ENCODE measurements at regions not wholly inside any gene's neighbourhood (a gene's known extent, or its start where the extent isn't known, plus 50 kb on each side); places are given as distances from the start of the nearest gene placed in this dataset.

DNA sequence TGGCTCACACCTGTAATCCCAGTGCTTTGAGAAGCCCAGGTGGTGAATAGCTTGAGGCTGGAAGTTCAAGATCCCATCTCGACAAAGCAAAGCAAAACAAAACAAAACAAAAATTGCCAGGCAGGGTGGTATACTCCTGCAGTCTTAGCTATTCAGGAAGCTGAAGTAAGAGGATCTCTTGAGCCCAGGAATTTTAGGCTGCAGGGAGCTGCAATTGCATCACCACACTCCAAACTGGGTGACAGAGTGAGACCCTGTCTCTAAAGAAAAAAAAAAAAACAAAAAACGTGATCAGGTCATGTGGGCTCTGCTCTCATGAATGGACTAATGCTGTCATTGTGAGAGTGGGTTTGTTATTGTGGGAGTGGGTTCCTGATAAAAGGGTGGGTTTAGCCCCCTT, 409.1 kb downstream of the NPIPA7 start:
- no peak for DNase-seq (ENCODE audit: low read depth in 2 of 2)

DNA sequence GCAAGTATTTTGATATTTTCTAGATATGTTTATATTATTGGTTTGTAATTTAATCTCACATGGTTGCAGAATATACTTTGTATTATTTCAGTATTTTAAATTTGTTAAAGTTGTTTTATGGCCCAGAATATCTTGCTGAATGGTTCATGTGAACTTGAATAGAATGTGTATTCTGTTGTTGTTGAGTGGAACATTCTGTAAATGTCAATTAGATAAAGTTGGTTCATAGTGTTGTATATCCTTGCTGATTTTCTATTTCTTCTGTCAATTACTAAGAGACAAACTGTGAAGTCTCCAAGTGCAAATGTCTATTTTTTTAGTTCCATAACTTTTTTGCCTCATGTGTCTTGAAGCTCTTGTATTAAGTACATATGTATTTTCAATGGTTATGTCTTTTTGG, 411.7 kb downstream of the NPIPA7 start:
- no peak for DNase-seq (ENCODE audit: low read depth in 2 of 2)

DNA sequence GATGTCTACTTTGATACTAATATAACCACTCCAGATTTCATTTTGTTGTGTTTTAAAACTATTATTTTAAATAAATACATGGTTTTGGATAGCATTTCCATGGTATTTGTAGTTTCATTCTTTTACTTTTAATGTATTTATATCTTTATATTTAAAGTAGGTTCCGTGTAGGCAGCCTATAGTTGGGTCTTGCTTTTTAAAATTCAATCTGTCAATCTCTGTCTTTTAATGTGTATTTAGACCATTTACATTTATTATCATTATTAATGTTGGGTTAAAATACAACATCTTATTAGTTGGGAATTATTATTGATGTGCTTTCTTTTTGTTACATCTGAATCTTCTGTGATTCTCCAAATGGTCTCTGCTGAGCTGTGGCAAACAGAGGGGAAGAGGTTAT, 412.1 kb downstream of the NPIPA7 start:
- DNase-seq (ENCODE audit: low read depth in 2 of 2), result no peak

DNA sequence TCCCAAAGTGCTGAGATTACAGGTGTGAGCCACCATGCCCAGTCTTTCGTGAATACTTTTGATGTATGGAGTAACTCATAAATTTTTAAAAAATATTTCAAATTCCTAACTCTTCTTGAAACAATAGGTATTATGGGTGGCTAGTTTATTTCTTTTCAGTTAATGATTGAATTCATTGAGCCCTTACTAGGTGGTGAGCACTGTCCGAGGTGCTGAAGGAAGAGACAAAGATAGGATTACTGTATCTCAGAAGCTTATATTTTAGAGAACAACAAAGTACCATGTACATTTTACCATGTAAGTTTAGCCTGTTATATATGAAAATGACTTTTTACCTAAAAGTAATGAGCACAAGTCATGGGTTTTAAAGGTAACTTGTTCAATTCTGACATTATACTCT, 418.3 kb downstream of the NPIPA7 start:
- DNase-seq (ENCODE audit: low read depth in 2 of 2), result no peak

DNA sequence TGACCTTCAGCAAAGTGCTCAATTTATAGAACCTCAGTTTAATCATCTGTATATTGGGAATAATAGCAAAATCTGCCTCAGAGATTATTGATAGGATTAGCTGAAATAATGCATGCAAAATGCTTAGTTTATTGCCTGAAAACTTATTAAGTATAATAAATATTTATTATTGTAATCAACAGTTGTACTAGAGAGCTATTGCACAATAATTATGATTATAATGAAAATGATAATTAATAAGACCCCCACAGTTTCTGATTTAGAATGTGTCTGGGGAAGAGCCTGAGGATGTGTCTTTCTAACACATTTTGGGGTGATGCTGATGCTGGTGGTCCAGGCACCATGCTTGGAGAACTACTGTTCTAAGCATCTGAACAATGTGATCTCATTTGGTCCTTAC, 419.6 kb downstream of the NPIPA7 start:
- no peak for DNase-seq (ENCODE audit: low read depth in 2 of 2)

DNA sequence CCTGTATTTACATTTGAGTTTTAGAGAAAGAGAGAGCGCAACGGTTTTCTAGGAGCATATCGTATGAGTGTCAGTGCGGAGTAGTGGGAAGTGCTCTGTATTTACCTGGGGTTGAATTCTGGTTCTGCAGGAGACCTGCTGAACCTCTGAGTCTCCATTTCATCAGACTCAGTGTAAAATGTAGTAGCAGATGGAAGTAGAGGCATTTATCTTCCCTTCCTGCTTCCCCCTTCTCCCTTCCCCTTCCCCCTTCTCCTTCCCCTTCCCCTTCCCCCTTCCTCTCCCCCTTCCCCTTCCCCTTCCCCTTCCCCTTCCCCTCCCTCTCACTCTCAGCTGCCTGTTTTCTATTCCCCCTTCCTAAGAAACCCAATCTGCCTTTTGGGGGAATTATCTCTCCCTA, 426.9 kb downstream of the NPIPA7 start:
- no peak for DNase-seq (ENCODE audit: low read depth in 2 of 2)

DNA sequence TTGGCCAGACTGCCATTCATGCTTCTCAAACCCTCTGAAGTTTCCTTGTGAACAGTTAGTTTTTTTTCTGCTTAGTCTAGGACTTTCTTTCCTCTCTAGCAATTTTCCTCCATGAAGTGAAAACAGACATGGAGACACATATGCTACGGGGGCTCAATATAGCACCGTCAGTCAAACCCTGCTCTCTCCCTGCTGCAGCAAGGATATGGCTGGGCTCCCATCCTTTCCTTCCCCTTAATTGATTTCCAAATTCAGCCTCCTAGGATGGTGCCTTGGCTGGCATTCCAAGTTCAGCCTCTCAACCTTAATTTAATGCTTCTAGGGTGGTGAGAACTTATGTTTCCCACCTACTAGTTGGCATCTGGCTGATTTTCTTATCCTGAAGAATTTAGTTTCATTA, 436.7 kb downstream of the NPIPA7 start:
- DNase-seq (ENCODE audit: low read depth in 2 of 2), result no peak

DNA sequence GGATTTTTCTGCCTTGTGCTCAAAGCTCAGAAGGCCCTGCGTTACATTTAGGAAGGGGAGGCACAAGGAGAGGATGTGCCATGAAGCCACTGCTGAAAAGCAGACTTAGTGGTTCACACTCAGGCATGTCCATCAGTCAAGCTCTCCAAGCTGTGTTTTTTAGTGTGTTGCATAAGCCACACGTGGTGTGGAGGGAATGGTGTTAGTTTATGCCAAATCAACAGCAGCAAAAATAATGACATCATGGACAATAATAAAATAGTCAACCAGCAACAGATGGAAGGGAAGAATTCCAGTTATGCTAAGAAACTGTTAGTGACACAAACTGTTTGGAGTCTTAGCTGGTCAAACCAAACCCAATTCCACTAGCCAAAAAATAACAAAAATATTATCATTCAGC, 438.3 kb downstream of the NPIPA7 start:
- DNase-seq (ENCODE audit: low read depth in 2 of 2), result no peak

DNA sequence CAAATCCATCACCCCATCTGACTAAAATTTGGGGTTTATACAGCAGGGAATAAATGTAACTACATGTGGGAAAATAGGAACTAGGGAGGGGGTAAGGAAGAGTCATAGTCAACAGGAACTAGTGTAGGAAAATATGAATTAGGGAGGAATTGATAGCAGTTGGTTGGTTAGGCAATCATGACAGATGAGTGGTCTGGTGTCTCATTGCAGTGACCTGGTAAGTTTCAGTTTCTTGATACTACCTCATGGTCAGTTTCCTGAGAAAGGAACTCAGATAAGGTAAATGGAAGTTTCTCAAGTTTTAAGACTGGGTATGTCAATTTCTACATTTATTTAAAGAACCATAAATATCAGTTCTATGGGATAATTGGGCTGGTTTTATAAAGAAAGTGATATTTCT, 442.3 kb downstream of the NPIPA7 start:
- DNase-seq (ENCODE audit: low read depth in 2 of 2), result no peak

DNA sequence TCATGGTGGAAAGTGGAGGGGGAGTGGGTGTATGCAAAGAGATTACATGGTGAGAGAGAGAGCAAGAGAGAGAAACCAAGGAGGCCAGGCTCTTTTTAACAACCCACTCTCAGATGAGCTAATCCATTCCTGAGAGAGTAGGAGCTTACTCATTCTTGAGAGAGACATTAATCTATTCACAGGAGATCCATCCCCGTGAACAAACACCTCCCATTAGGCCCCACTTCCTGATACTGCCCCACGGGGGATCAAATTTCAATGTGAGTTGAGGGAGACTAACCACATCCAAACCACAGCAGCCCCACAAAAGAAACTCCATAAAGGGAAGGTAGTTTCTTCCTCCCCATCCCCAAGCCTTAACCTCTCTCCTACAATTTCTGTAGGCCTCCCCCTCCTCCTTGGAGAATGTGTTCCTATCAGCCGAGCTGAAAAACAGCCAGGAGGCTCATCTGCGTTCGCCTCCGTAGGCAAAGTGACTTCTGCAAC, 450.0 kb downstream of the NPIPA7 start:
- no peak for DNase-seq (ENCODE audit: low read depth in 2 of 2)

DNA sequence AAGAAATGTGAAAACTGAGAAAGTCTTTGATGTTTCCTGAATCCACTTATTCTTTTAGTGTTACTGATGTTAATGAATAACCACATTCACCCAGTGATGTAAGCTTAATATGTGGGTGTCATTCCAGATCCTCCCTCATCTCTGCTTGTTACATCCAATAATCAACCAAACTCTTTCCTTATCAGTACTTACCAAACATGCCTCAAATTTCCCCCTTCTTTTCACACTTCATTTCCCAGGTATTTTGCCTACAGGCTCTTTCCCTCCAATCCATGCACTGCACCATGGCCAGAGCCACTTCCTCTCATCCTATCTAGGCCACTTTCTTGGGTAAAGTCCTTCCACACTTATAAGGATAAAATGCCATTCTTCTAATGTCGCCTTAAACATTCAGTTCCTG, 451.5 kb downstream of the NPIPA7 start:
- DNase-seq (ENCODE audit: low read depth in 2 of 2), result no peak

DNA sequence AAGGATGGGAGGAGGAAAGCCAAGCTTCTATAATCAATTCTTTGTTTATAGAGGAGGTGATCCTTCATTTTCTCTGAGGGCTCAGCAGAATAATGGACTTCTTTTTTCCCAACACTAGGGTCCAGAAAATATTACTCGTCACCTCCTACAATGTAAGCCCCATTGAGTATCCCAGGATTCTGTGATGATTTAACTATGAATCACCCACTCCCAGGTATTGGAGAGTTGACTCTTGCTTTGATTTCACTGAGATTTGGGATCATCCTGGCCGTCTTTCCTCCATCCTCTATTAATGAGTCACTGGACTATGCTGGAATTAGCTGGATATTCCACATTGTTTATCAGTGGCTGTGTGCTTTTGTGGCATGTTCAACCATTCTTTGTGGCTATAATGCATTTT, 452.0 kb downstream of the NPIPA7 start:
- no peak for DNase-seq (ENCODE audit: low read depth in 2 of 2)

DNA sequence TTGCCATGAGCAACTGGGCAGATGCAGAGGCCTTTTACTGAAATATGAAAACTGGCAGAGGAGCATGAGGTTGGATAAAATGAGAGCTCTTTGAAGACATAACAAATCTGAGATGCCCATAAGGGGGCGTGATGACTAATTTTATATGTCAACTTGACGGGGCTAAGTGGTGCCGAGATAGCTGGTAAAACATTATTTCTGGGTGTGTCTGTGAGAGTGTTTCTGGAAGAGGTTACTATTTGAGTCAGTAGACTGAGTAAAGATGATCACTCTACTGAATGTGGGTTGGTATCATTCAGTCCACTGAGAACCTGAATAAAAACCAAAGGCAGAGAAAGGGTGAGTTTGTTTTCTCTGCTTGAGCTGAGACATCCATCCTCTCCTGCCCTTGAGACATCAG, 454.2 kb downstream of the NPIPA7 start:
- DNase-seq (ENCODE audit: low read depth in 2 of 2), result no peak

DNA sequence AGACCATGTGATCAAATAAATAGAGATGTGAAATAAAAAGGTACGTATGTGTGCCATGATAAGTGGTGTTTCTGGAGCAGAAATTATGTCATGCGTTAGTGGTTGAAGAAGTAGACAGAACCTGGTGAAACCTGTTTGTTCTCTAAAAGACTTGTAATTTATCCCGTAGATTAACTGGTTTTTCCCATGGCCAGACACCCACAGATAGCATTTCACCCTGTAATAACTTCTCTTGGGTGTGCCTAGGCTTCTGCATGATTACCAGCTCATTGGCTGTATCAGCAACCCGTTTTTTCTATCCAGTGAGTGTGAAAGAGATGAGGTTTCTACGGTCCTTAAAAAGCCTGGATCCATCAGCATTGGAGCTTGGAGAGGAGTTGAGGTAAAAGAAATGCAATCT, 471.3 kb downstream of the NPIPA7 start:
- DNase-seq (ENCODE audit: low read depth in 2 of 2), result no peak

DNA sequence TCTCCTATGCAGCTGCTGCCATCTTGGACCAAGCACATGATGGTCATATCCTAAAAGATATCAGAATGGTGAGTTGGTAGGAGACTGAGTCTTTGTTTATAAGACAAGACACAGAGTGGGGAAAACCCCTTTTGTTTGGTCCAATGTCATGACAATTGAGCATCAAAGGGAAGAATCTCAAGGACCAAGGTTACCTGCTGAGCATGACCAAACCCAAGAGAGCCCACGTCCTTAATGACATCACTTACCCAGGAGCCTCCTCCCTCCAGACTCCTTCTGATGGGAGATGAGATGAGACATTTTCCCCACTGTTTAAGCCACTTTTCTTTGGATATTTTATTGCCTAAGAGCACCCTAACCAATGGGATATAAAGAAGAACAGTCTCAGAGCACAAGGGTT, 478.1 kb downstream of the NPIPA7 start:
- DNase-seq (ENCODE audit: low read depth in 2 of 2), result no peak

DNA sequence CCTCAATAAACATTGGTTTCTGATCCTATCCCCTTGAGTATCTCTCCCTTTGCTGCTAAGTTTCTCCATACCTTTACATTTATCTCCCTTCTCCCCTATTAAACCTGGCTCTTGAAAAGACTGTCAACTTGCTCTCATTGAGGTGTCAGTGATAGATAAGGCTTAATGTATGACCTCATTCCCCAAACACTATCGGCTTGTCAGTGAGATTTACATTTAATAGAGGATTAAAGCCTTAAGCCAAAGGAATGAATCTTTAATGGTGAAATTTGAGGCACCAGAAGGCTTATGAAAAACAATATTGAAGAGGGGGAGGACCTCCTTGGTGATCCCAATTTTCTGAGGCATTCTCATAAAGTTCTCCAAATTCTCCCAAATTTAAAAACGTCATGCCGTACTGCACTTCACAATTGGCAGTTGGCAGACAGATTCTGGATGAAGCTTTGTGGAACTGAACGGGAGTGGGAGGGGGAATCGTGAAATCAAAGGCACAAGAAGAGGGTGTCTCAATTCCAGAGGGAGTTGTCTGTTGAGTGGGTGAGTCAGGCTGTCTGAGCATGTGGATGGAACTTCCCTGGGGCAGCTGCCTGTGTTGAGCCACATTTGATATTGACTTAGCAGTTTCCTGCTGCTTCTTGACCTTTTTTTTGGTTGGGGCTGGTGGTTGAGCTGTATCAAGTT, 478.8 kb downstream of the NPIPA7 start:
- no peak for DNase-seq (ENCODE audit: low read depth in 2 of 2)

DNA sequence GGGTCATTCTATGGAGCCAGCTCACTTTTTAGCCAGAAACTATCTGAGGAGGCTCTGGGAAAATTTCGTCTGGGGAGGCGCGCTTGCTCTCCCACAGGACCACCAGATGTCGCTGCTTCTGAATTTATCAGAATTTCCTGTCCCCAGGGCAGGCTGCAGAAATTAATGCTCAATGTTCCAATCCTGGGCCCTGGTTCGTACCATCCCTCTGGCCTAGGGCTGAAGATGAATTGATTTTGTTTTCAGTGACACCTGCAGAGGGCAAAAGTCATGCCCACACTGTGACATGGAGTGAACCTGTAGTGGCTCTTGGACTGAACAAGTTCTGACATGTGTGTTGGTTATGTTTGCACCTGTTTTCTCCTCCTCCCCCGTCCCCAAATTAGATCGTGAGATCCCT, 482.6 kb downstream of the NPIPA7 start:
- peak; percentile 21 to 34 for DNase-seq (ENCODE audit: low read depth in 2 of 2)

DNA sequence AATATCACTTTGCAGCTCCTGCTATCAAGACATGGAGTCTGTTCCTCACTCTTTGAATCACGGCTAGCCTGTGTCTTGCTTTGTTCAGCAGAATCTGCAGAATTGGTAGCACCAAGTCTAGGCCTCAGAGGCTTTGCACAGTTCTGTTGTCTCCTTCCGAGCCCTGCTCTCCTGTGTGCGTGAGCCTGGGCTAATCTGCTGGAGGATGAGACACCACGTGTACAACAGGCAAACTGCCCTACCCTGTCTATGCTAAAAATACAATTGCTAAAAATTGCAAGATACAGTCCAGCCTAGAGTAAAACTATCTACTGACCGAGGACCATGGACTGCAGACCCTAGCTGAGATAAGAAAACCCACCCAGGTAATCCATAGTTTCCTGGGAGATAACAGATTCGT, 484.7 kb downstream of the NPIPA7 start:
- DNase-seq (ENCODE audit: low read depth in 2 of 2), result no peak

DNA sequence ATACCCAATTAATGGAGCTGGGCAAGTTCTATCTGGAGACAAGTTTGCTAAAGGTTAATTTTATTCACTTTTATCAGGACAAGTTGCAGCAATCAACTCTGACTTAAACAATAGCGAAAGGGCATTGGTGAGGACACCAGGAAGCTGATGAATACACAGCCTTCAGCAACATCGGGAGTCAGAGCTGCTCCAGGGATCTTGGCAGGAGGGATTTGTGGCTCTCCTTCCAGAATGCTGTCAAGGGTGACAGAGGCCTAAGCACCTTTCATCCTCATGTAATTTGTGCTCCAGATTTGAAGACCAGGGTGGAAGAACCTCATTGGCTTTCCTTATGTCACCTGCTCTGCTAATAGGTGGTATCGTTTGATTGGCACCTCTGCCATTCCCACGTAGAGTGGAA, 485.6 kb downstream of the NPIPA7 start:
- DNase-seq (ENCODE audit: low read depth in 2 of 2), result no peak

DNA sequence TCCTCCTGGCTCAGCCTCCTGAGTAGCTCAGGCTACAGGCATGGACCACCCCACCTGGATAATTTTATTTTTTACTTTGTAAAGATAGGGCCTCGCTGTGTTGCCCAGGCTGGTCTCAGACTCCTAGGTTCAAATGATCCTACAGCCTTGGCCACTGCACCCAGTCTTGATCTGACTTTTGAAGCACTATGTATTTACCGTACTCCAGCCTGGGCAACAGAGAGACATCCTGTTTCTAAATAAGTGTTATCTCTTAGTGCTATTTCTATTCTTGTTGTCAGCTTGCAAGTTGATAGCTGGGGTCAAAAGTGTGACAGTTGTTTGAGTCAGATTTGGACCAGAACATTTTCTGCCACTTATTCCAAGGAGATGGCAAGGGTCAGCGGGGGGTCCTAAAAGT, 486.4 kb downstream of the NPIPA7 start:
- DNase-seq (ENCODE audit: low read depth in 2 of 2), result no peak

DNA sequence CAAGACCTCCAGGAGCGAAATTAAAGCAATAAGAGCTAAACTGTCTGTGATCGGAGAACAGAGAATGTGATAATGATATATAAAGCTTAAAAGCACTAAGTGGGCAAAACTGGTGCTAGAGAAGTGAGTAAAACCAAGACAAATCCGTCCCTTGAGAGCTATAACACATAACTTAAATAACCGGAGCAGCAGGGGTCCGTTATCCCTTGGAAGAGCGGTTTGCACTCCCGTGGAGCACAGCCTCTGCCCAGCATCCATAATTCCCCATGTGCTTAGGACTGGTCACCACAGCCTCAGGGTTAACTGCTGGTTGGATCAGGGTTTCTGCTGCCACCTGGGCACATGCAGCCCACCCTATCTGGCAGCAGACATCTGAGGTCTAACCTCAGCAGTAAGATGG, 489.0 kb downstream of the NPIPA7 start:
- no peak for DNase-seq (ENCODE audit: low read depth in 2 of 2)

DNA sequence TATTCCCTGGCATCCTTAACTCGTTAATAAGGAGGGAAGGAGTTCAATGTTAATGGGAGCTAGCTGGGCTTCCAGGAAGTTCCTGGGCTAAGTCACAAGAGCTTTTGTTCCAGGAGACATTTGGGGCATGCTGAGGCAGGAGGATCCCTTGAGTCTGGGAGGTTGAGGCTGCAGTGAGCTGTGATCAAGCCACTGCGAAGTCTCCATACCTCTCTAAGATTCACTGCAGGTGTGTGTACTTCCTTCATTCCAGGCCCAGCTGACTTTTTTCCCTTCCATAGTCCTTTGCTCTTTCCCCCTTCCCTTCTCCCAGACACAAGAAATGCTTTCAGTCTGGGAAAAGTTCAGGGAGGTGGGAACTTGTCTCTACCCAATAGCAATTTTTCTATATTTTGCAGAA, 489.8 kb downstream of the NPIPA7 start:
- no peak for DNase-seq (ENCODE audit: low read depth in 2 of 2)

DNA sequence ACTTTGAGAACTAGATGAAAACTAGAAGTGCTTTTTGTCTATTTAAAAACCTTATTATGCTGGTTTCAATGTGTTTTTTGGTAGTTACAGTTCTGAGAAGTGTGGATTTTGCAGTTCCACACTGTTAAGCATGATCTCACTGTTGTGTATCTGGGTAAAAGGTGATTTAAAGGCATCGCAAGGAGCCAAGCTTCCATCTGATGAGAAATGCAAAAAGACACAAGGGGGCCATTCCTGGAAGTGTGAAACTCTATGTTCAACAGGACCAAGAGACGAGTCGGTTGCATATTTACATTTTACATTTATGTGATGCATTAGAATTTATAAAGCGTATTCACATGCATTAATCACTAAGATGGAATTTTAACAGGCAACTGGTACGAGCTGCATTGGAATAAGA, 490.8 kb downstream of the NPIPA7 start:
- DNase-seq (ENCODE audit: low read depth in 2 of 2), result no peak

DNA sequence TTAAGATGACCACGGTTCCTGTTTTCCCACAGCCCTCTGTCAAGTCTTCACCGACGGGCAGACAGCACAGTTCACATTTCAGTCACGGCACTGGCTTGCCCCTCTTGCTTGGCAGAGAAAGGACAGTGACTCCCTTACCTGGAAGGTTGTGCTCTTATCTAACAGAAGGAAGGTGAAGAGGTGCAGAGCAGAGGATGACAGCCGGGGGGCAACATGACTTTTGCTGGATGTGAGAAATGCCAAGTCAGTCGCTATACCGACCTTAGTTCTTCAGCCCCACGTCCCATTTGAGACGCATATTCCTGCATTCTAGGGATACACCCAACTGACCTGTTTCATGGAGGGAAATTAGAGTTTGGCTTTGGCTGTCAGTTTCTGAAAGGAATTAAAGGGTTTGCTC, 492.3 kb downstream of the NPIPA7 start:
- DNase-seq (ENCODE audit: low read depth in 2 of 2), result no peak
